ENCODE measurements at regions not wholly inside any gene's neighbourhood (a gene's known extent, or its start where the extent isn't known, plus 50 kb on each side); places are given as distances from the start of the nearest gene placed in this dataset.

- no peak for TF ChIP-seq POLR2A (IDR thresholded peaks at IDR 0.05)
- no peak for TF ChIP-seq CTCF (IDR thresholded peaks at IDR 0.05)
Observed at GRCh38 chr15:39270221-39270855, 310.5 kb upstream of the THBS1 start.
